ENCODE measurements at regions not wholly inside any gene's neighbourhood (a gene's known extent, or its start where the extent isn't known, plus 50 kb on each side); places are given as distances from the start of the nearest gene placed in this dataset.

DNA sequence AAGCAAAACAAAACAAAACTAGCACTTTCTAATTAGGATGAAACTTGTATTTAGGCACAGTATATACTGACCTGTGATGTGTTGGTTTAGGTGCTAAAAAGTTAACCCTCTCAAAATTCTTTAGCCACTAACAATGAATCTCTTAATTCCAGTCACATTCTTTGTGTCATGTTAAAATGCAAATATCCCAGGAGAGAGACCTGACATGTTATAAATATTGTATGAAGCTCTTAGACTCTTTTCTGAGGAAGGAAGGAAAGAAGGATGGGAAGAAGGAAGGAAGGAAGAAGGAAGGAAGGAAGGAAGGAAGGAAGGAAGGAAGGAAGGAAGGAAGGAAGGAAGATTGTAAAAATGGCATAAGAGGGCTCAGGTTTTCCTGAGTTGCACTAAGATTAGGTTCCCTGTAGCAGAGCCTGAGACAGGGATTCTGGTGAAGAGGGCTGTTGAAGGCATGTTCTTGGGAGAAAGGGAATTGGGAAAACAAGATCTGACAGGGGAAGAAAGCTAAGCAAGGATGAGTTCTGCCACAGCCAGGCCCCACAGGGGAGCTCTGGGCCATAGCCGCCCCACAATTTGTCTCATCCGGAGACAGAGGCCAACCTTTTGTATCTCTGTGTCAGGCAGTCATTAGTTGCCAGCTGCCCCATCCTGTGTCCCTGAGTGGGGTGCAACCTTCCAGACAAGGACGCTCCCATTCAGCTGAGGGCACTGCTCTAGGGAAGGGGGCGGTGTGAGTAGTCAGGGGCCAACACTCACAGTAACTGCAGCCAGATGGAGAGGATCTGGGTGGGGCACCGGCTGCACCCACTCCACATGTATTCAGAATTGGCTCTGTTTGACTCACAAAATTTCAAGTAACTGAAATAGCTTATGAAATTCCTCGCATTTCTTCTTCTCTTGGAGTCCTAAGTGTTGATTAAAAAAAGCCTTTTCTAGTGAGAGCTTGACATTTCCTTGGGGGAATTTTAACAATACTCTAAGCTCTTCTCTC is 189.3 kb upstream of the ARG1 start:
- no peak for DNase-seq

DNA sequence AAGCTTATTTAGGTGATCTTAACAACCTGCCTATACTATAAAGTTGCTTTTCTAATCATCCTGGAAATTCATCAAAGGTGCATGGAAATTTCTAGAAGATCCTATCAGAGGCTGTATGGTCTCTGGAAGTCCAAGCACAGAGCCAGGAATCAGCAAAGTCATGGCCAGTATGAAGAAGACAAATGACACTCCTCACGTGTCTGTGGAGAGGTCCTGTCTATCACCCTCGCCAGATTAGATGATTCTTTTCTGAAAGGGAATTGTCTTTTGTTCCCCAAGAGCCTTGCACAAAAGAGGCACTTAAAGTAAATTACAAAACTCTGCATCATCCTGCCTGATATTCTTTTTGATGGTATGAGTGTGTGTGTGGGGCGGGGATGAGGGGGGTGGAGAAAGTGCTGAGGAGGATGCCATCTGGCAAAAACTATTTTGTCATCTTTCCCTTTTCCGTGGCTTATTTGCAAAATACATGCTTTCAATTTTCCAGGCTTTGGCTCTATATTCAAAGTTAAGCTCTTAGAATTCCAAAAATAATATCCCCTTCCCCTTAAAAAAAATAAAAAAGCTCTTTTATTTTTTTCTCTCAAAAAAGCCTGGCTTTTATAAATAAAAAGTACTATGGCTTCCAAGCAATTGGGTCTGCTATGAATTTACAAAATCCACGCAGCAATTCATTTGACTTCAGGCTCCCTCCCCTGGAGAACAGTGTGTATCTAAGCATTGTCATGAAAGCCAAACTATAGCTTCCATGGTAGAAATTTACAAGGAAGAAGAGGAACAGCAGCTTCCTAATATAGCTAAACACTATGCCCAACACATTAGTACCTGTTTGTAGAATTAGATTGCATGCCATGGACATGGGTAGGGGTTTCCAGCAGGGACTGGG is 185.2 kb upstream of the ARG1 start:
- no peak for DNase-seq

GRCh38 chr6:131390322-131390721 is 182.7 kb upstream of the ARG1 start:
- no peak for DNase-seq

DNA sequence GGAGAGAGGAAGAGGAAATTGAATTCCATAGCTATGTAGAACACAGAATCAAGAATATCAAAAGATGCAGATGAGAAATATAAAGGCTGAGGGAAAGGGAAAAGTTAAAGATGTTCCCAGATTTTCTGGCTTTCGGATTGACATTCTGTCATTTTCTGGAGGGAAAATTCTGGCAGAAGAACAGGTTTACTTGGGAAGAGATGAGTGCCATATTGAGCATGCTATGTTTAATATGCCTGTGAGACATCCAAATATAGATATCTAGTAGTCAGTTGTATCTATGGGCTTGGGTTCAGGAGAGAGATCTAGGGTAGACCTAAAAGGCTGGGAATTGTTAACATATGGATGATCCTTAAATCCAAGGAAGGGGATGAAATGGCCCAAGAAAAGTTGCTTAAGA is 181.9 kb upstream of the ARG1 start:
- no peak for DNase-seq

GRCh38 chr6:131393433-131393832 is 179.6 kb upstream of the ARG1 start:
- no peak for DNase-seq

- DNase-seq, result no peak
Observed at GRCh38 chr6:131394768-131395432, 178.1 kb upstream of the ARG1 start.

- DNase-seq, result no peak
Observed at GRCh38 chr6:131398176-131398575, 174.8 kb upstream of the ARG1 start.

GRCh38 chr6:131399433-131399832 is 173.6 kb upstream of the ARG1 start:
- no peak for DNase-seq

GRCh38 chr6:131400054-131400778 is 172.8 kb upstream of the ARG1 start:
- peak; percentile 24 for DNase-seq

- DNase-seq, result no peak
Observed at GRCh38 chr6:131400779-131401496, 172.1 kb upstream of the ARG1 start.

DNA sequence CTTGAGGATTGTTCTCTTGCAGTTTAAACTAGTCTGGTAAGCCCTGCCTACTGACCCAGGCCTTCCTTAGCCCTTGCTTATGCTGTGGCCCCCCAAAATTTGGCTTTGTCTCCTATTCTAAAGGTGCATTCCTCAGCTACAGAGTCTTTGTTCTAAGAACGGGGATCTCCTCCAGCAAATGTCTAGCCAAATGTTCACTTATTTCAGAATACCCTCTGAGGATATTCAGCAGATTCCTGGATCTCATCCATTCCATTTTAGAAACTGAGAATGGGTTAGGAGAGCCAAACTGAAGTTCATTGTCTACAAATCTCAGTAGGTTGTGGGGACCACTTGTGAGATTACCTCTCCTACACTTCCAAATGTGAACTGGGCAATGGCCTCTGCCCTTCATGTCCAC is 164.2 kb upstream of the ARG1 start:
- no peak for DNase-seq

- DNase-seq, result no peak
Observed at GRCh38 chr6:131410785-131411184, 162.2 kb upstream of the ARG1 start.

DNA sequence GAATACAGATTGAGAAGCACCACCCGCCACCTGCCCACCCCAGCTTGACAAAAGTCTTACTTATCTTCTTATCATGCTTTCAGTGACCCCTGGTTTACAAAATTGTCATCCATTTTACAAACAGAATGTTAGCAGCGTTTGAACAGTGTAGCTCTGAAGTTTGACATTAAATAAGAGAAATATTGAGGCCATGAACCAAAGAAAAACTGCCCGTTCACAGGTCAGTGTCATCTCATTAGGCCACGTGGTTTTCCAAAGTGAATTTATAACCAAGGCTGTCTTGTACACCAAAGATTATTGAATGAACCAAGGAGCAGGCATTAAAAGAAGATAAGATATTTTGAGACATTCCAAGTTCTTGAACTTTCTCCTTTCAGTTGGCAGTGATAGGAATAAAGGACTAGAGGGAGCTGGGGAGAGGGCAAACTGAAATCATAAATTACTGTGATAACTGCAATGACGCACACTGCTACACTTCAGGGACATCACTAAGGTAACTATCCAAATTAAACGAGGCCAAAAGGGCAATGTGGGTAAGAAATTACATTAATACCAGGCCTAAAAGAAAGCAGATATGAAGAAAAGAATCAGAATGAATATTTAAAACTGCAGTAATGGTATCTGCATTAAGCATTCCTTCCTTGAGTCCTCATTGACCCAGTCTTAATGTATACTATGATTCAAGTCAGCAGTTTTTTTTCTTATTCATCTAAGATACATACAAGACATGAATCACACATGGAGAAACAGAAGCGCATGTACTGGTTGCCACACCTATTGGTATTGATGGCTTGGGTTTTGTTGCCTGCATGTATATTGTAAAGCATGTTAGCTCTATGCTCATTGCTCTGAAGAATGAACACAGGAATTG is 159.8 kb upstream of the ARG1 start:
- no peak for DNase-seq

DNA sequence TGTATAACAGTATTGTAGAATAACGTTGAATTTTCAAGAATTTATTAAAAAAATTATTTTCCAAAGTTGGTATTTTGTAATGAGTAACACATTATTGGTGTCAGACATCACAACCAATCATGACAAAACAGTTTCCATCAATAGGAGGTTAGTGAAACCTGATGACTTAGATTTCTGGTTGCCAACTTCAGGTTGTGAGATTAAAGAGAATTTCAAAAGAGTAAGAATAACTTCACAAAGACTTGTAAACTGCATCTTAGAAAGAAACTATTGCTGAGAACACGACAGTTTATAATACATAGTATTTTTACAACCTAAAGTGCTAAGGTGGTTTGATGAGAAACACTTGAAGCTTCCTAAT is 159.2 kb upstream of the ARG1 start:
- DNase-seq, result no peak

DNA sequence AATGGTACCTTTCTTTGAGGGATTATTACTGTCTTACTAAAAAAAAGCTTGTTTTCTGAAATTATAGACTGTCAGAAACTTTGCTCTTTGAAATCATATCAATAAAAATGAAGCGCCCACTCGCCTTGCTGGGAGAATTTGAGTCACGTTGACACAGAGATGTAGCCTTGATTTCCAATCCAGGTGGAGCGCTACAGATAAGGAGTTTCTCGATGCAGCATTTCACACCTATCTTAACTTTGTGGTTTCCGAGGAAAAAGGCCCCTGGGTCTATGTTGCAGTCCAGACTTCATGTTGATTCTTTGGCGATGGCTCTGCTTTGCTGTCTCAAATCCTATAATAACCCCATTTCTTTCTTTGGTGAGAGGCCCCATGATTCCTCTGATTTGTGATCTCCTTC is 158.1 kb upstream of the ARG1 start:
- no peak for DNase-seq

DNA sequence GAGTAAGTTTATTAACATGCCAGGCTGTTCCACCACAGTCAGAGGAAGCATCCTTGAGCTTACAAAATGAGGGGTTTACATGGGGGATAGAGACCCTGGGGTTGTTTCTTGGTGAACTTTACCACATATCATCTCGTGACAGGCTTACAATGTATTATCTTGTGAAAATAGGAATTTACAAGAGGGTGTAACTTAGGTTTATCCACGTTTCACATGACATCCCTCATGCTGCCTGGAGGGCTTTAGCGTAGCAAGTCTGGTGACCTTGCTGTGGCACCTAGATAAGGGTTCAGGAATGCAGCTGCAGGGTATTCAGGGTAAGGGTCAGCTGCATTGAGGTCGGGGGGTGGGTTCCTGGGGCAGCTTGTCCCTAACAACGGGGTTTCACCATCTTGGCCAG is 154.6 kb upstream of the ARG1 start:
- no peak for DNase-seq

GRCh38 chr6:131419702-131420101 is 153.3 kb upstream of the ARG1 start:
- no peak for DNase-seq

DNA sequence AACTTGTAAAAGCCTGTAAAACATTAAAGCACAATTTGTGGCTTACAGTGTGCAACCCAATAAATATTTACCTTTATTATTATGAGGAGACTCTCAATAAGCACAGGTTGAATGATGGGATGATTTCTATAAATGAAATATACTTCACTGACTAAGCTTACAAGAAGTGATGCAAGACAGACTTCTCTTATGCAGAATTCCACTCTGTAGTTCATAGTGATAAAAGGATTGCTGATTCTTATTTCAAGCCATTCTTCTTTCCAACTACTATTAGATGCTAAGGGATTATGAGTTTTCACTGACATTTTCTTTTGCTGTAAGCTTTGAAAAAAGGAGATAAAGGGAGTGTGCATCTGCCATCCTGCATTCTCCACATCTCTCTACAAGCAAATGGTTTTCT is 149.0 kb upstream of the ARG1 start:
- DNase-seq, result no peak

- no peak for DNase-seq
Observed at GRCh38 chr6:131424475-131424874, 148.6 kb upstream of the ARG1 start.

DNA sequence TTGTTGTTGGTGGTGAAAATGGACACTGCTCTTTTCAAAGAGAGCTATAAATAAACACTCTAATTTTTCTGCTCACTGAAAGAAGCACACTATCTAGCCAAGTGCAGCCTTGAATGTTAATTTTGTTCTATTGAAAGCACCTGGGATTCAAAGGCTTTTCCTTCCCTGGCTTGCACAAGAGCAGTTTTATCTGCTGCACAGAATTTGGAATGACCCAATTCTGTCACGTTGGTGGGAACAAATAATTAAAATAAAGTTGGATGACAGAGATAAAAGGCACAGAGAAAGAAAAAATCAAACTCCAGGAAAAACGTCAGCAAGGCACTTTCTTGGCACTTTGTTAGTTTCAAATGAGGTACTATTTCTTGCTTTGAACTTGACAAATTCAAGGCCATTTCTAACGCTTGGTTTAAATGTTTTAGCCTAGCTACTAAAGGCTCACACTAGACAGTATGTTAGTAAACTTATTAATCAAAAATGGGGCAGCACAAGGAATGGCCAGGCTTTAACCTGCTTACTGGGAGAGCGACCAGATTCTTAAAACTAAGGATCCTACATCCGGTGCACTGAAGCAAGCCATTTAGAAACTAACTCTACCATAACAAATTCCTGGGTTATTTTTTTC is 145.5 kb upstream of the ARG1 start:
- no peak for DNase-seq

Data from activated CD4-positive, alpha-beta T cell treated with anti-CD3 and anti-CD28 coated beads, Interleukin-2, amount 50 U/mL, for 16 hours (primary cell).